HG02763 (cell line): ENCODE measurements at regions not wholly inside any gene's neighbourhood (a gene's known extent, or its start where the extent isn't known, plus 50 kb on each side); places are given as distances from the start of the nearest gene placed in this dataset.

Experiments used
- ATAC-seq: cut with Tn5 transposase; IDR thresholded peaks from one replicate; pipeline ENCODE4 v1.9.1; 2021; ENCODE audit warnings: mild to moderate bottlenecking, moderate library complexity; ENCODE audit not compliant: unreplicated experiment

GRCh38 chr1:149841597-149842238 lies 57.6 kb upstream of the BOLA1 start:
- ATAC-seq: peak; percentile 34

GRCh38 chr1:149842458-149843064 lies 56.8 kb upstream of the BOLA1 start:
- peak; percentile 53 for ATAC-seq

- ATAC-seq: no peak
Observed at GRCh38 chr1:149843431-149844041, 55.8 kb upstream of the BOLA1 start.

GRCh38 chr1:149844101-149844500 lies 55.3 kb upstream of the BOLA1 start:
- ATAC-seq: no peak

- ATAC-seq: no peak
Observed at GRCh38 chr1:149844650-149845255, 54.6 kb upstream of the BOLA1 start.

- ATAC-seq: no peak
Observed at GRCh38 chr1:149845416-149845815, 54.0 kb upstream of the BOLA1 start.

GRCh38 chr1:149846042-149846441 lies 53.3 kb upstream of the BOLA1 start:
- ATAC-seq: no peak

- ATAC-seq: no peak
Observed at GRCh38 chr1:149846593-149847466, 52.5 kb upstream of the BOLA1 start.

- ATAC-seq: no peak
Observed at GRCh38 chr1:149848340-149849110, 50.8 kb upstream of the BOLA1 start.

- ATAC-seq: no peak
Observed at GRCh38 chr1:149849111-149849946, 50.0 kb upstream of the BOLA1 start.
